Activated naive CD8-positive, alpha-beta T cell treated with anti-CD3 and anti-CD28 coated beads, Interleukin-2, amount 10 ng/mL, durations not matched to agents 7 days and 5 days (primary cell): ENCODE measurements at regions not wholly inside any gene's neighbourhood (a gene's known extent, or its start where the extent isn't known, plus 50 kb on each side); places are given as distances from the start of the nearest gene placed in this dataset.

Experiments used
- ATAC-seq: fragments of 150-1000 bp; cut with Tn5 transposase; one replicate; pipeline ENCODE4 v1.10.0; 2021; ENCODE audit warnings: low read depth, moderate library complexity
- POLR2A ChIA-PET: fragments of 350-600 bp; sonication (Branson Sonifier 250); formaldehyde crosslinking; loops from one replicate; lab custom pipeline; 2021; ENCODE audit warnings: antibody characterized with exemption; lab: Charles Lee
- DNase-seq: peaks from one replicate; pipeline ENCODE4 v3.0.0; 2021
- H3K27ac Mint-ChIP-seq: one replicate; pipeline ENCODE4 v1.8.0; 2022; ENCODE audit warnings: mild to moderate bottlenecking, mixed read lengths
- H3K27me3 Mint-ChIP-seq: one replicate; pipeline ENCODE4 v1.8.0; 2022; ENCODE audit warnings: mild to moderate bottlenecking, moderate library complexity, mixed read lengths
- H3K36me3 Mint-ChIP-seq: one replicate; pipeline ENCODE4 v1.8.0; 2021; ENCODE audit warnings: mild to moderate bottlenecking, mixed read lengths
- H3K4me1 Mint-ChIP-seq: one replicate; pipeline ENCODE4 v1.8.0; 2021; ENCODE audit warnings: mixed read lengths
- H3K4me3 Mint-ChIP-seq: one replicate; pipeline ENCODE4 v1.8.0; 2022; ENCODE audit warnings: mild to moderate bottlenecking, moderate library complexity, mixed read lengths
- H3K9me3 Mint-ChIP-seq: one replicate; pipeline ENCODE4 v1.8.0; 2021; ENCODE audit warnings: mixed read lengths

GRCh38 chr14:103216857-103217256, 93.6 kb downstream of the TNFAIP2 start:
- POLR2A ChIA-PET = no interaction called here
- peaks cover 44% of the 10 kb centered on the region for H3K27me3 Mint-ChIP-seq
- DNase-seq (no peak), ATAC-seq (no peak)
- H3K4me3 Mint-ChIP-seq = no peak overlapping the region
- no peaks in the 10 kb centered on the region for H3K4me1 Mint-ChIP-seq
- H3K36me3 Mint-ChIP-seq = no peaks in the 10 kb centered on the region
- H3K9me3 Mint-ChIP-seq = no peaks in the 10 kb centered on the region
- H3K27ac Mint-ChIP-seq = no peak overlapping the region

- H3K4me1 Mint-ChIP-seq = no peaks in the 10 kb centered on the region
- no peaks in the 10 kb centered on the region for H3K36me3 Mint-ChIP-seq
- peaks cover 44% of the 10 kb centered on the region for H3K27me3 Mint-ChIP-seq
- no peak overlapping the region for H3K4me3 Mint-ChIP-seq
- ATAC-seq (no peak), DNase-seq (no peak)
- POLR2A ChIA-PET = no interaction called here
- no peaks in the 10 kb centered on the region for H3K9me3 Mint-ChIP-seq
- no peak overlapping the region for H3K27ac Mint-ChIP-seq
These were observed 94.3 kb downstream of the TNFAIP2 start for GRCh38 chr14:103217538-103217937.

- Mint-ChIP-seq H3K36me3 (no peaks in the 10 kb centered on the region), H3K27me3 (peaks cover 41% of the 10 kb centered on the region), H3K27ac (no peak overlapping the region), H3K4me3 (no peak overlapping the region), H3K9me3 (no peaks in the 10 kb centered on the region), H3K4me1 (no peaks in the 10 kb centered on the region)
- ATAC-seq (no peak), DNase-seq (no peak)
- POLR2A ChIA-PET = no interaction called here
These were observed 97.1 kb downstream of the TNFAIP2 start for GRCh38 chr14:103220134-103220981.

- Mint-ChIP-seq H3K27ac (no peak overlapping the region), H3K4me1 (no peaks in the 10 kb centered on the region), H3K9me3 (no peaks in the 10 kb centered on the region), H3K27me3 (peaks cover 41% of the 10 kb centered on the region), H3K36me3 (no peaks in the 10 kb centered on the region), H3K4me3 (no peak overlapping the region)
- POLR2A ChIA-PET = no interaction called here
- ATAC-seq (no peak), DNase-seq (no peak)
These were observed 97.9 kb downstream of the TNFAIP2 start for GRCh38 chr14:103220982-103221641.

- no peak for ATAC-seq
- Mint-ChIP-seq H3K9me3 (no peaks in the 10 kb centered on the region), H3K4me3 (no peak overlapping the region), H3K27ac (no peak overlapping the region), H3K27me3 (peaks cover 44% of the 10 kb centered on the region), H3K36me3 (no peaks in the 10 kb centered on the region), H3K4me1 (no peaks in the 10 kb centered on the region)
- POLR2A ChIA-PET = no interaction called here
- no peak for DNase-seq
These were observed 98.6 kb downstream of the TNFAIP2 start for GRCh38 chr14:103221781-103222358.

GRCh38 chr14:103223818-103224352, 100.6 kb downstream of the TNFAIP2 start:
- Mint-ChIP-seq H3K27ac (no peak overlapping the region), H3K4me1 (no peaks in the 10 kb centered on the region), H3K27me3 (peaks cover 35% of the 10 kb centered on the region), H3K9me3 (no peaks in the 10 kb centered on the region), H3K4me3 (no peak overlapping the region), H3K36me3 (no peaks in the 10 kb centered on the region)
- POLR2A ChIA-PET = no interaction called here
- no peak for ATAC-seq
- no peak for DNase-seq

GRCh38 chr14:103225062-103225461, 101.8 kb downstream of the TNFAIP2 start:
- DNase-seq (no peak), ATAC-seq (no peak)
- no peak overlapping the region for H3K4me3 Mint-ChIP-seq
- H3K36me3 Mint-ChIP-seq = no peaks in the 10 kb centered on the region
- POLR2A ChIA-PET = no interaction called here
- no peaks in the 10 kb centered on the region for H3K9me3 Mint-ChIP-seq
- H3K27ac Mint-ChIP-seq = no peak overlapping the region
- no peaks in the 10 kb centered on the region for H3K4me1 Mint-ChIP-seq
- H3K27me3 Mint-ChIP-seq = peaks cover 24% of the 10 kb centered on the region

- Mint-ChIP-seq H3K27ac (no peak overlapping the region), H3K4me1 (no peaks in the 10 kb centered on the region), H3K9me3 (no peaks in the 10 kb centered on the region), H3K36me3 (no peaks in the 10 kb centered on the region), H3K4me3 (no peak overlapping the region), H3K27me3 (peaks cover 24% of the 10 kb centered on the region)
- no peak for DNase-seq
- POLR2A ChIA-PET = no interaction called here
- ATAC-seq = no peak
These were observed 102.2 kb downstream of the TNFAIP2 start for GRCh38 chr14:103225476-103225875.

GRCh38 chr14:103227094-103227768, 104.0 kb downstream of the TNFAIP2 start:
- POLR2A ChIA-PET = no interaction called here
- Mint-ChIP-seq H3K27ac (no peak overlapping the region), H3K27me3 (peaks cover 10% of the 10 kb centered on the region), H3K4me1 (no peaks in the 10 kb centered on the region), H3K9me3 (no peaks in the 10 kb centered on the region), H3K4me3 (no peak overlapping the region), H3K36me3 (no peaks in the 10 kb centered on the region)
- no peak for ATAC-seq
- no peak for DNase-seq

GRCh38 chr14:103228076-103228806, 105.0 kb downstream of the TNFAIP2 start:
- H3K36me3 Mint-ChIP-seq = no peaks in the 10 kb centered on the region

GRCh38 chr14:103228866-103229265, 105.2 kb upstream of the EIF5 start:
- peaks cover 10% of the 10 kb centered on the region for H3K27me3 Mint-ChIP-seq
- ATAC-seq = no peak
- POLR2A ChIA-PET = no interaction called here

More at GRCh38 chr14:103228076-103228806, 105.0 kb downstream of the TNFAIP2 start:
- peaks cover 8% of the 10 kb centered on the region for H3K27me3 Mint-ChIP-seq
- H3K4me1 Mint-ChIP-seq = no peaks in the 10 kb centered on the region
- ATAC-seq (no peak), DNase-seq (no peak)
- H3K27ac Mint-ChIP-seq = no peak overlapping the region
- no peak overlapping the region for H3K4me3 Mint-ChIP-seq
- POLR2A ChIA-PET = no interaction called here
- H3K9me3 Mint-ChIP-seq = no peaks in the 10 kb centered on the region

GRCh38 chr14:103230021-103230420, 104.0 kb upstream of the EIF5 start:
- no peaks in the 10 kb centered on the region for H3K4me1 Mint-ChIP-seq
- POLR2A ChIA-PET = no interaction called here
- no peak overlapping the region for H3K27ac Mint-ChIP-seq
- no peak overlapping the region for H3K4me3 Mint-ChIP-seq
- no peaks in the 10 kb centered on the region for H3K36me3 Mint-ChIP-seq
- DNase-seq (no peak), ATAC-seq (no peak)
- no peaks in the 10 kb centered on the region for H3K9me3 Mint-ChIP-seq
- peaks cover 14% of the 10 kb centered on the region for H3K27me3 Mint-ChIP-seq

More at GRCh38 chr14:103228866-103229265, 105.2 kb upstream of the EIF5 start:
- Mint-ChIP-seq H3K4me1 (no peaks in the 10 kb centered on the region), H3K27ac (no peak overlapping the region), H3K36me3 (no peaks in the 10 kb centered on the region), H3K4me3 (no peak overlapping the region), H3K9me3 (no peaks in the 10 kb centered on the region)
- DNase-seq = no peak
